Ishikawa (cell line): ENCODE measurements at regions not wholly inside any gene's neighbourhood (a gene's known extent, or its start where the extent isn't known, plus 50 kb on each side); places are given as distances from the start of the nearest gene placed in this dataset.

Experiments
- CEBPB ChIP-seq: IDR thresholded peaks from 2 replicates; pipeline ENCODE4 v1.6.1; 2012
- EGR1 ChIP-seq: IDR thresholded peaks from 2 replicates; pipeline ENCODE4 v1.6.1; 2012
- FOXM1 ChIP-seq: IDR thresholded peaks from 2 replicates; pipeline ENCODE4 v1.6.1; 2012; ENCODE audit warnings: low read depth, borderline replicate concordance
- RAD21 ChIP-seq: IDR thresholded peaks from 2 replicates; pipeline ENCODE4 v1.6.1; 2012; ENCODE audit warnings: low read depth
- TAF1 ChIP-seq: IDR thresholded peaks from 2 replicates; pipeline ENCODE4 v1.6.1; 2012; ENCODE audit warnings: low read depth, mild to moderate bottlenecking
- TCF12 ChIP-seq: IDR thresholded peaks from 2 replicates; pipeline ENCODE4 v1.6.1; 2012; ENCODE audit warnings: low read depth
- YY1 ChIP-seq: IDR thresholded peaks from 2 replicates; pipeline ENCODE4 v1.6.1; 2012; ENCODE audit warnings: low read depth
- TF ChIP-seq, protein P1 (sequence below): IDR thresholded peaks from 2 replicates; pipeline ENCODE4 v1.6.1; 2012
- TF ChIP-seq, protein P2 (sequence below): IDR thresholded peaks from 2 replicates; pipeline ENCODE4 v1.6.1; 2012; ENCODE audit warnings: low read depth, mild to moderate bottlenecking

DNA sequence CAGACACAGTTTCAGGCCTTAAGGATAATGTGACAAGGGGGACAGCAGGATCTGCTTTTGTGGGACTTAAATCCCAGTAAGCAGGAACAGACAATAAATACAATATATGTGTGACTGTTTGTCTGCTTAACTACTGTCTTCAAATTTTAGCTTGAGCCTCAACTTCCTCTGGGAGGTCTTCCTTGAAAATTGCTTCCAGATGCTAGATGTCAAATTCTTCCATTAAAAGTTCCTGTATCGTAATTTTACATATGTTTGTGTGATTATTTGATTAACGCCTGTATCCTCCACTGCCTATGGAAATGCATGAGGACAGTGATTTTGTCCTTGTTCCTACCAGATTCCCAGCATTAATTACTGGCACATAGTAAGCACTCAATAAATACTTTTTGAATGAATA, 385.5 kb downstream of the NDFIP2 start:
- TF ChIP-seq CEBPB (no peak), EGR1 (no peak), YY1 (no peak), RAD21 (no peak), TAF1 (no peak), FOXM1 (no peak), TCF12 (no peak)
- TF ChIP-seq, protein P1, sequence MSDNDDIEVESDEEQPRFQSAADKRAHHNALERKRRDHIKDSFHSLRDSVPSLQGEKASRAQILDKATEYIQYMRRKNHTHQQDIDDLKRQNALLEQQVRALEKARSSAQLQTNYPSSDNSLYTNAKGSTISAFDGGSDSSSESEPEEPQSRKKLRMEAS: no peak
- TF ChIP-seq, protein P2, sequence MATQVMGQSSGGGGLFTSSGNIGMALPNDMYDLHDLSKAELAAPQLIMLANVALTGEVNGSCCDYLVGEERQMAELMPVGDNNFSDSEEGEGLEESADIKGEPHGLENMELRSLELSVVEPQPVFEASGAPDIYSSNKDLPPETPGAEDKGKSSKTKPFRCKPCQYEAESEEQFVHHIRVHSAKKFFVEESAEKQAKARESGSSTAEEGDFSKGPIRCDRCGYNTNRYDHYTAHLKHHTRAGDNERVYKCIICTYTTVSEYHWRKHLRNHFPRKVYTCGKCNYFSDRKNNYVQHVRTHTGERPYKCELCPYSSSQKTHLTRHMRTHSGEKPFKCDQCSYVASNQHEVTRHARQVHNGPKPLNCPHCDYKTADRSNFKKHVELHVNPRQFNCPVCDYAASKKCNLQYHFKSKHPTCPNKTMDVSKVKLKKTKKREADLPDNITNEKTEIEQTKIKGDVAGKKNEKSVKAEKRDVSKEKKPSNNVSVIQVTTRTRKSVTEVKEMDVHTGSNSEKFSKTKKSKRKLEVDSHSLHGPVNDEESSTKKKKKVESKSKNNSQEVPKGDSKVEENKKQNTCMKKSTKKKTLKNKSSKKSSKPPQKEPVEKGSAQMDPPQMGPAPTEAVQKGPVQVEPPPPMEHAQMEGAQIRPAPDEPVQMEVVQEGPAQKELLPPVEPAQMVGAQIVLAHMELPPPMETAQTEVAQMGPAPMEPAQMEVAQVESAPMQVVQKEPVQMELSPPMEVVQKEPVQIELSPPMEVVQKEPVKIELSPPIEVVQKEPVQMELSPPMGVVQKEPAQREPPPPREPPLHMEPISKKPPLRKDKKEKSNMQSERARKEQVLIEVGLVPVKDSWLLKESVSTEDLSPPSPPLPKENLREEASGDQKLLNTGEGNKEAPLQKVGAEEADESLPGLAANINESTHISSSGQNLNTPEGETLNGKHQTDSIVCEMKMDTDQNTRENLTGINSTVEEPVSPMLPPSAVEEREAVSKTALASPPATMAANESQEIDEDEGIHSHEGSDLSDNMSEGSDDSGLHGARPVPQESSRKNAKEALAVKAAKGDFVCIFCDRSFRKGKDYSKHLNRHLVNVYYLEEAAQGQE: no peak
